ENCODE measurements at regions not wholly inside any gene's neighbourhood (a gene's known extent, or its start where the extent isn't known, plus 50 kb on each side); places are given as distances from the start of the nearest gene placed in this dataset.
"Not testable (repeated sequence)": the region's sequence is repeated elsewhere in the genome, so short reads cannot be mapped to it uniquely, and the experiment has no call there.

GRCh38 chr3:132084982-132085381, 50.2 kb upstream of the CPNE4 start:
- no peak for DNase-seq (ENCODE audit: low read depth)

- no peak for DNase-seq (ENCODE audit: low read depth)
These were observed 52.5 kb upstream of the CPNE4 start for GRCh38 chr3:132087356-132087755.

- no peak for DNase-seq (ENCODE audit: low read depth)
These were observed 53.5 kb upstream of the CPNE4 start for GRCh38 chr3:132088291-132088690.

- DNase-seq (ENCODE audit: low read depth), result no peak
These were observed 56.1 kb upstream of the CPNE4 start for GRCh38 chr3:132090921-132091320.

DNA sequence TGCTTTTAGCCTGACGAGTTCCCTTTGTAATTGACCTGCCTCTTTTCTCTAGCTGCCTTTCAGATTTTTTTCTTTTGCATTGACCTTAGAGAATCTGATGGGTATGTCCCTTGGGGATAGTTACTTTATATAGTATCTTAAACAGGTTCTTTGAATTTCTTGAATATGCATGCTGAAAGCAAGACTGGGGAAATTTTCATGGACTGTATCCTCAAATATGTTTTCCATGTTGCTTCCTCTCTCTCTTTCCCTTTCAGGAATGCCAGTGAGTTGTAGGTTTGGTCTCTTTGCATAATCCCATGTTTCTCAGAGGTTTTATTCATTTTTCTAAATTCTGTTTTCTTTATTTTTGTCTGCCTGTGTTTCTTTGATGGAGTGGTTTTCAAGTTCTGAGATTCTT, 81.8 kb upstream of the CPNE4 start:
- DNase-seq (ENCODE audit: low read depth), result no peak

DNA sequence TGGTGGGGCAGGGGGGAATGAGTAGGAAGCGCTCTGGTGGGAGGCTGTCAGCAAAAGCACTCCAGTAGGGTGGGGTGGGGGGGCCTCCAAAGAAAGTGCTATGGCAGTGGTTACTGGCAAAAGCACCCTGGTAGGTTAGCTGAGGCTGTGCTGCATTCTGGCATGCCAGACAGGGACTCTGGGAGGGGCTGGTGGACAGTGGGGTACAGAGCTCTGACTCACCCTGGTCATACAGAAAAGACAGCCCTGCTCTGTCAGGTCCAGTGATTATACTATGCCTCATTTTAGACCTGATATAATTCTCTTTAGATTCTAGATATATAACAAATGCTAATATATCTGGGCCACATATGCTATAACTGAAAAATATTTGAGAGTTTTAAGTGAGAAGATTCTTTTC, 82.8 kb upstream of the CPNE4 start:
- DNase-seq (ENCODE audit: low read depth), result no peak

DNA sequence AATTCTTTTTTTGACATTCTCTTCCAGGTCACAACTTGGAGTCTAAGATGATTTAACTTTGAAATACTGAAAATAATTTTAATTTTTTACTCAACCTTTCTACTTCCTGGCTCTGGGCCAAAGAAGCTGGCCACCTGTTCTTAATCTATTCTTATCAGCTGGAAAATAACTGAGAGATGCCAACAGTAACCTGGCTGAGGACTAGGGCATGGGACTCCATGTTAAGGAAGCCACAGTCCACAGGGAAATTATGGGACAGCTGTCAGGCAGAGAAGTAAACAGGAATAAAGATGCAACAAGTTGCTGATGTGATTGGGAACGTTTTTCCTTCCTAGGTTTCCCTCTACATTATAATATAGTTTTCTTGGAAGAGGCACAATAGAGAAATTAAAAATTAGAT, 84.7 kb upstream of the CPNE4 start:
- no peak for DNase-seq (ENCODE audit: low read depth)

- no peak for DNase-seq (ENCODE audit: low read depth)
These were observed 89.3 kb upstream of the CPNE4 start for GRCh38 chr3:132124096-132124495.

DNA sequence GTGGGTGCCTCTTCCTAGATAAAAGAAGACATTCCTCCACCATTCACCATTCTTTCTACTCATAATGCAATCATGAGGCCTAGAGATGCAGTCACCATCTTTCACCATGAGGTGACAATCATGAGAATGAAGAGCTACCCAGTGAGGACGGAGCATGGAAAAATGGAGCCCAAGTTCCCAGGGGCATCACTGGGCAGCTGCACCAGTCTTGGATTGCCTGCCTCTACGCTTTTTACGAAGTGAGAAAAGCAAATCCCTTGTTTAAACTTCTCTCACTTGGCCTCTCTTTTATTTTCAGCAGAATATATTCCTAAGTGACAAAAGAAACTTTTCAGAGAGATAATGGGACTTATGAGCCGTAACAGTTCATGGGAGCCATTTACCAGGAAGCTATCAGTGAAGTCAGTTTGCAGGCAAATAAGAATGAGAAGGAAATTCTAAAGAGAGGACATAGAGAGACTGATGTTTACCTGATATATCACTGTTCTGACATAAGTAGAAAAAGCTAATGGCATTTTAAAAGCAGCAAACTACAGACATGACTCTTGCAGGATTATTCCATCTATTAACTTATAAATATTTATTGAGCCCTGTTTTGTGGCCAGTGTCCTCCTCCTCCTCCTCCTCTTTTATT, 90.0 kb upstream of the CPNE4 start:
- DNase-seq (ENCODE audit: low read depth), result no peak

- DNase-seq (ENCODE audit: low read depth), result no peak
These were observed 99.8 kb upstream of the CPNE4 start for GRCh38 chr3:132134611-132135010.

DNA sequence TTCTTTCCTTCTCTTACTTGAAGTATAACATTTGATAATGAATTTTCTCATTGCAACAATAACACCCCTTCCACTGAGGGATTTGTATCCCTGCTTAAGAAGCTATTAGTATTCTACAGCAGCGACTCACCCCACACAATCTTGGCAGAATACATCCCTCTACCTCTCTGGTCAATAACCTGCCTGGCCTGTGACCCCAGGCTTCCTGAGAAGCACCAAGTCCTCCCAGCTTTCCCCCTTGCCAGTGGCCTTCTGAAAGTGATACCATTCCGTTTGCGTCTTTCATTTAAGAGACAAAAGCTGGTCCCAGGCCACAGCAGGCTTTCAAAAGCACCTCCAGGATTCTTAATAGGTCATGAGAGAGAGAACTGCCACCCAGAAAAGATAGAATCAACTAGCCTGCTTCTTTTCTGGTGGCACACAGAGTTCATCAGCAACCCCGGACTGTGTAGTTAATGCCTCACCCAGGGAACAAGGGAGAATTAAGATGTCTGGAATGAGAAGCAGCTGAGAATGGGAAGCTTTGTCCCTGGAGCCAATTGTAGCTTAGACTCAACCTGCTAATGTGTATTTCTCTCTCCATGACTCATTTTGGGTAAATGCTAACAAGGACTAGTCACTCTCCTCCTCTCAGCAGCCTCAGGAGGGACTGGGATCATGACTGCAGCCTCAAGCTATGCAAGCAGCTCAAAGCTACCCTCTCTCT, 101.0 kb upstream of the CPNE4 start:
- no peak for DNase-seq (ENCODE audit: low read depth)

GRCh38 chr3:132136334-132136716, 101.5 kb upstream of the CPNE4 start:
- no peak for DNase-seq (ENCODE audit: low read depth)

DNA sequence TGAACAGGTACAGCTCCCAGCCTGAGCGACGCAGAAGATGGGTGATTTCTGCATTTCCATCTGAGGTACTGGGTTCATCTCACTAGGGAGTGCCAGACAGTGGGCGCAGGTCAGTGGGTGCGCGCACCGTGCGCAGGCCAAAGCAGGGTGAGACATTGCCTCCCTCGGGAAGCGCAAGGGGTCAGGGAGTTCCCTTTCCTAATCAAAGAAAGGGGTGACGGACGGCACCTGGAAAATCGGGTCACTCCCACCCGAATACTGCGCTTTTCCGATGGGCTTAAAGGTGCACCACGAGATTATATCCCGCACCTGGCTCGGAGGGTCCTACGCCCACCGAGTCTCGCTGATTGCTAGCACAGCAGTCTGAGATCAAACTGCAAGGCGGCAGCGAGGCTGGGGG, 102.1 kb upstream of the CPNE4 start:
- DNase-seq (ENCODE audit: low read depth), result not testable (repeated sequence)

DNA sequence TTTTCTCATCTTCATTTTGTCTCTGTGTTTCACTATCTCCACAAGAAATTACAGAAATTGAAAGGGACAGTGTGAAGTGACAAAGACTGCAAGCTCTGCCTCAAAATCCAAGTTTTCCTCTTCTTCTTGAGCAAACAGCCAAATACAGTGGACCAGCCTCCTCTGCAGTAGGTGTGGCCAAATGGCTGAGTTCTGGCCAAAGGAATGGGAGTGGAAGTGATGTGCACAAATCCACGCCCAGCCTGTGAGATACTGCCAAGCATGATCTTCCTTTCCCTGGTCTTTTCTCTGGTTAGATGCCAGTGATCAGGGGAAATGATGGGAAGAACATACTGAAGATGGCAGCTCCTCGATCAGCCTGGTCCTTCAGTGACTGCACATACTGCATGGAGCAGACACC, 111.0 kb upstream of the CPNE4 start:
- no peak for DNase-seq (ENCODE audit: low read depth)

DNA sequence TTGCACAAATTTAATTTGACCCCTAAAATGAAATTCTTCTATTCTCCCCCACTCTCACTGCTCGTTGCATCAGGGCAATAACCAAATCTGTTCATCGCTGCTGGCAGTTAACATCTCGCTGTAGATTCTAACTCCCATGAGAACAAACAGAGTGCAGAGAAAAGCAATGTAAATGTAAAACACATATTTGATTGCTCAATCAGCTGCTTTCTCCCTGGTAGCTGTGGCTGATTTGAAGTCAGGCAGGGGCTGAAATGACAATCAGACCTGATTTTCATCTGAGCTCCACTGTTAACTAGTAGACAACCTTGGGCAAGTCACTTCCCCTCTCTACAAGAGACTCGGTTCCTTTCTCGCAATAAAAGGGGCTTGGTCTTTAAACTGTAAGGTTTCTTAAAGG, 119.8 kb upstream of the CPNE4 start:
- no peak for DNase-seq (ENCODE audit: low read depth)

GRCh38 chr3:132159145-132159544, 124.3 kb upstream of the CPNE4 start:
- DNase-seq (ENCODE audit: low read depth), result no peak

- DNase-seq (ENCODE audit: low read depth), result no peak
These were observed 125.4 kb upstream of the CPNE4 start for GRCh38 chr3:132160198-132160597.

DNA sequence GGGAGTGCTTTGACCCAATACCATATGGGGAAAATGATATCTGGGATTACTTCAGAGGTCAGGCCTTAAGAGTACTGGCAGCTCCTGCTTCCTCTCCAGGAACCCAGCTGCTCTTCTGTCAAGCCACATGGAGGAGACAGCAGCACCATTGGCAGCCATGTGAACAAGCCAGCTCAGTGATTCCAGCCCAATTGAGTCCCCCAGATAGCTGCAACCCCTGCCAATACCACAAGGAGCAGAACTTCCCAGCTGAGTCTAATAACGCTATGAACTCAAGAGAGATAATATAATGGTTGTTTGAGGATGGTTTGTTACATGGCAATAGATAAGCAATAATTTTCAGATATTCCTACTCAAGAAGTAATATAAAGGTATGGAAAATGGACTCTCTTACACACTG, 126.8 kb upstream of the CPNE4 start:
- DNase-seq (ENCODE audit: low read depth), result no peak

GRCh38 chr3:132164469-132165092, 129.8 kb upstream of the CPNE4 start:
- no peak for DNase-seq (ENCODE audit: low read depth)

DNA sequence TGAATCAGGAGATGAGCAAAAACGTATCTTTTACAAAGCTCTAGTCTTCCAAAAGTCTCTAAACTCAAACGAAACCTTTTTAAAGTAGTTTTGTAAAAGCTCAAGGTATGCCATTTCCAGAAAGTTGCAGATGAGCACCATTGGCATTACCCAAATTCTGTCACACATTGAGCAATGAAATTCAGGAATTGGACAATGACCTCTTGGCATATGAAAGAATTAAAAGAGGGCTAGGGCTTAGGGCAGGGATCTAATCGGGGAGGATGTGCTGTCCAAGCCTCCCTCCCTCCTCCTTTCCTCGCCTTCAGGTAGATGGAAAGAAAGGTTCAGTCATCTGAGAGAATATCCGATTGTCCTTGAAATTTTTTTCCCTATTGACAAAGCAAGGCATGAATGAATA, 133.1 kb upstream of the CPNE4 start:
- no peak for DNase-seq (ENCODE audit: low read depth)

DNA sequence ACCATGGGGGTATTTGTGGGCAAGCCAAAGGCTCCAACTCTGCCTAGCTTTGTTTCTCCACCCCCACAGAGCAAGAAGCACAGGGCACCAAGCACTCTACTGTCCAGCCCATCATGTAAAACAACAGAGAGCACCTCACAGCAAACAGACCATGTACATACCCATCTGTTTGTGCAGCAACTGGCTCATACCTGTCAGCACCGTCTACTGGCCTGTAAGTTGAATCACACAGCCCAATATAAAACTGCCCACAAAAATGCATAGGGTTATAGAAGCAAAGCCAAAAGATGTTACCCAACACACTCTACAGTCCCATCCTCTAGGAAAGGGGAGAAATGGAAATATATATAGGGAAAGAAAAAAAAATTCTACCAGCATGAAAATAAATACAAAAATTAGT, 139.7 kb upstream of the CPNE4 start:
- no peak for DNase-seq (ENCODE audit: low read depth)

DNA sequence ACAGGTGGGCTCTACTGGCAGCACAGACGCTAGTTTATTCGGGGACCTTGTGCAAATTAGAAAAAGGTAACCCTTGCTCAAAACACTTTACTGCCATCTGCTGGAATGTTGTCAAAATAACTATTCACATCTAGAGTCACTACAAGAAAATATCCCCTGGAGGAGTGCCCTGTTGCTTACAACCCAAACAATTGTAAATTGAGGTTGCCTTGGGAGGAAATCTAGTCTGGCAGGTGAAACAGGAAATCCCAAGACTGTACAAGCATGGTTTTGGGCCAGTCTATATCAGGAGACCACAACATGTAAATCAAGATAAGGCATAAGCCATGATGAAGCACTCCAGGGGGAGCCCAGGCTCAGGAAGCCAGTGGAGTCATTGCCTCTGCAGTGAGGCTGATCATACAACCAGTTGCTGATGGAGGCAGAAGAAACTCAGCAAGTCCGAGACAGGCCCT, 136.8 kb upstream of the ACP3 start:
- DNase-seq (ENCODE audit: low read depth), result no peak

DNA sequence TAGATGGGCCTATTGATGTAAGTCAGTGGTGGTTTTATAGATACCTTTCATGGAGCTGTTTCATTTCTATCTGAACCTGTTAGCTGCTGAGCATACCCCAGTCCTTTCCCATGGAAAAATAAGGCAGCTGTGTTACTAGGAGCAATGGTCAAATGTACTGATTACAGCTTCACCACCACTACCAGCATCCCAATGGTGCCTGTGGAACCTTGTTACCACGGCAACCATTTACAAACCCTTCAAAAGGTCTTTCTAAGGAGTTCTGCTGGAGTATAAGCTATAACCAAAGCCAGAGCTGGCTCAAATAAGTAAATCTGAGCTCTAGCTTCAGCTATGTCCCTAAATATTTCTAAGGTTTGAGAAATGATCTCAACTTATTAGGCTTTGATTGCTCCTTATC, 133.4 kb upstream of the ACP3 start:
- DNase-seq (ENCODE audit: low read depth), result no peak

DNA sequence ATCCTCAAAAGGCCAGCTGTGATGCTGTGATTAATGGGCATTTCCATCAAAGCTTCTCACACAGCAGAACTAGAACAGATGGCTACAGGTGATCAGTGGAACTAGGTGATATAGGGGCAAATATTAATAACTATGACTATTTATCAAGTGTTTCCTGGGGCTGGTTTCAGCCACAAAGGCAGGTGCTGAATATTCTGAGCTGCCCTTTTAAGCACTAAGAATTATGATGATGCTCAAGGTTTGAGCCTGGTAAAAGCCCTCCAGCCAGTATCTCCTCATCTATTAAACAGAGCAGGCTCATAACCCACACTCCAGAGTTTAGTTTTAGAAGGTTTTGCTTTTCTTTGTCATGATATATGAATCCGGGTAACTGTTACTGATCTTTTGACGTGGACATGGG, 129.5 kb upstream of the ACP3 start:
- no peak for DNase-seq (ENCODE audit: low read depth)
